GM21825 (cell line): ENCODE measurements at regions not wholly inside any gene's neighbourhood (a gene's known extent, or its start where the extent isn't known, plus 50 kb on each side); places are given as distances from the start of the nearest gene placed in this dataset.
"Not testable (repeated sequence)": the region's sequence is repeated elsewhere in the genome, so short reads cannot be mapped to it uniquely, and the experiment has no call there.

Experiments used
- ATAC-seq: cut with Tn5 transposase; IDR thresholded peaks from one replicate; pipeline ENCODE4 v1.9.1; 2021; ENCODE audit warnings: mild to moderate bottlenecking, moderate library complexity; ENCODE audit not compliant: unreplicated experiment

DNA sequence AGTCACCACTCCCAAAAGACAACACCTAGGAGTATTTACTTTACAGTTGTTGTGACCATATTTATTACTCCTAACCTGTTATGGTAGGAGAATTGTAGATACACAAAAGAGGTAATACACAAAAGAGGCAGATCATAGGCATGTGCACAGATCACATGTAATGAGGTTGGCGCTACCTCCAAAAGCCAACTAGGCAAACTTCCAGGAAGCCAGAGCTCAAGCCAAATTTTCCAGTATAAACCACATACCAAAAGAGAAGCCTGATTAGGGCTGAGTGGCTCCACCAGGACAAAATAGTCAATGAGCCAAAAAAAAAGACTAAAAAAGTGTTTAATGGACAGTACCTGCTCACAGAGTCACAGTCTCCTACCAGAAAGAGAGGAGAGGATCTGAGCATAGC is 195.0 kb upstream of the PBX1 start:
- ATAC-seq = no peak

DNA sequence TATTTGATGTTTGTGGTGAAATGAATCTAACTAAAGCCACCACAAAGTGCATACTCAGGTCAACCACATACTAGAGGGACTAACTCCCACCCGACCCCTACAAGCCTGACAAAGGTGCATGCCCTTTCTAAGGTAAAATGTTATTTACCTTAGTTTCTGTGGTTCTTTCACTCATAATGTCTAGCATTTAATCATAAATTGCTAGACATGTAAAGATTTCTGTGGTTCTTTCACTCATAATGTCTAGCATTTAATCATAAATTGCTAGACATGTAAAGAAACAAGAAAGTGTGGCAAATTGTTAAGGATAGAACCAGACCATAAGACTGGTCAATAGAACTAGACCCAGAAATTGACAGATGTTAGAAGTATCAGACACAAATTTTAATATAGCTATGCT is 193.0 kb upstream of the PBX1 start:
- ATAC-seq = no peak

DNA sequence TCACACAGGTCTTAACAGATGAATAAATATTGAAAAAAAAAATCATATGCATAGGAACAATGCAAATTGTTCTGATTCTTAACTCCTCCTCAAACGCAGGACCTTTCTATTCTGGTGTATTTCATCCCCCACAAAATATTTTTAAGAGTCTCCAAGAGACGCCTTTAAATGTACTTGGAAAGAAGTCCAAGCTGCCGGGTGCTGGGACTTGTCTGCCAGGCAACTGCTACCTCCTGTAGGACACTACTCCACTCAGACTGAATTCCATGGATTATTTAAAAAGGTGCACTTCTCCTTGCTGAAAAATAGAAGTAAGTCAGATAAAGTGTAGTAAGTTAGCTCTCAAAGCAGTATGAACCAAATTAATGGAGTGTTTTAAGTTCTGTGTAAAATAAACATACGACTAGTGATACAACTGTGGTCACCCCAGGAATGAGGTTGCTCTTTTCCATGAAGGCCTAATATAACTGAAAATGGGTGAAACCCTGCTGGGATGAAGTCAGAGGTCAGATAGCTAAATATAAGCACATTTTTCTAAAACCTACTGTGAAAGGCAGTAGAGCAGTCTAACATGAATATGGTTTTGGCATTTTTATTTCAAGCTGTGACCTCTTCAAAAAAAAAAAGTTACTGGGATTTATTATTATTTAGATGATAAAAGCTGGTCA is 189.2 kb upstream of the PBX1 start:
- ATAC-seq = no peak

DNA sequence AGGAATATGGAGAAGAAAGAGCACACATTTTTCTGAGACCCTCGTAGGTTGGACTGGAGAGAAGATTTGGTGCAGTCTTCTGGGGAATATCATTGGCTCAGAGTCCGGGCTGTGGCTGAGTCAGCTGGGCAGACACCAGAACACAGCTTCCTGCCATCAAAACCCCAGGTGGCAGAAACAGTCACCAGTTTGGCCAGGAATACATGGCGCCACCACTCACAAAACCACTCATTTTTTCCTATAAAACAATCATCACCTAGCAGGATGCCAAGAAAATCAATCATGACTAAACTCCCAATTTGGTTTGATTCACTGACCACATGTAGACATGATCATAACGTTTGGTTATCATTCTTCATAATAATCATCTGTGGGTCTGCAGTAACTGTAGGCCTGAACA is 178.1 kb upstream of the PBX1 start:
- ATAC-seq = no peak

GRCh38 chr1:164382384-164382783 is 176.6 kb upstream of the PBX1 start:
- ATAC-seq = no peak

GRCh38 chr1:164384262-164384661 is 174.7 kb upstream of the PBX1 start:
- no peak for ATAC-seq

GRCh38 chr1:164417016-164417704 is 141.8 kb upstream of the PBX1 start:
- ATAC-seq = no peak

DNA sequence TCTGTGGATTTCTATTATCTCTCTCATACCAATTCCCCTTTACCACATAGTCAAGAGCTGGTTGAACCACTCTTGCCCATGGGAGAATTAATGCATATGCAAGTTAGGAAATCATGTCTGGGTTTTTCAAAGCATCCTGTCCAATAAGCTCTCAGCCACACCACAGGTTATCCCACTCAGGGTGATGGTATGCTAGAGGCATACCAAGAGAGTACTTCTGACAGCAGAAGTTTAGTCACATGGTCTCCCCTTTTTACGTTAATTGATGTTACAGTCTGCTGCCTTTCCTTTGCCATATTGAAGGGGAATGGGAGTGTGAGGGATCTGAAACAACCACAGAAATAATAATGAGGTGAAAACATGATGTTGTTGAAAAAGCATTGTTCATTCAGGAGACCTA is 135.8 kb upstream of the PBX1 start:
- ATAC-seq = no peak

DNA sequence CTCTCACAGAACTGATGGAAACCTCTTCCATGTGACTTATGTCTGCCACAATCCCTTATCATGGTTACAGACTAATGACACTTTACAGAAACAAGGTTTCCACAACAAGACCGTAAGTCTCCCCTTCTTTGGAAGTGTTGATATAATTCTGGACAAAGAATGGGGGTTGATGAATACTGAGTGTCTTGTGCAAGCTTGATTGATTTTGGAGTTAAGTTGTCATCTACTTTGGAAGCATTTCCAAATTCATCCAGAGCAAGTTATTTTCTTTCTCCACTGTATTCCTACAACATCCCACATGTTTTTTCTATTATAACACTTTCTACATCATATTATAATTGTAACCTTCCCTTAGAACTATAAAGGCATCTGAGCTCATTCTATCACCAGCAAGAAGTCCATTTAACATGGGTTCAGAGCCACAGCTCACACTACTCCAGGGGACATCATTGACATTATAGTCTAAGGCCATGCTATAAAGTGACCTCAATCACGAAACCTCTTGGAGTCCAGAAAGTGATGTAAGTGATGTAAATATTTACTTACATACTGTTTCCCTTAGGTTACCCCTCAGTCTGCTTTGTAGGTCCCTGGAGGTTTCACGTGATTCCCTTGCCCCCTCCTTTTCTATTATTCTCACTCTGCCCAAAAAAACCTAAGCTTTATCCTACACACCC is 125.7 kb upstream of the PBX1 start:
- ATAC-seq = no peak

DNA sequence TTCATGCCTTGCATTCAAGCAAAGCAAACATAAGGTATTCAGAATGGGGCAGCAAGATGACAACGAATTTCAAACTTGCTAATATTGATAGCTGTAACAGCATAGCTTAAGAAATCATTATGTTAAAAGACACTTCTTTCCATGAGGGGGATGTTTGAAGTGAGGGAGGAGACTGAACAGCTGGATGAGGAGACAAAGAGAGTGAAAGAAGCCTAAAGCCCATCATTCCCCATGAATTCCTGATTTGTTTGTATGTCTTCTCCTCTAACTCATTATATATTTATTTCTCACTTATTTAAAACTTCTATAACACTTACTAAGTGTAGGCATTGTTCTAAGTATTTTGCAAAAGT is 125.2 kb upstream of the PBX1 start:
- ATAC-seq = no peak

DNA sequence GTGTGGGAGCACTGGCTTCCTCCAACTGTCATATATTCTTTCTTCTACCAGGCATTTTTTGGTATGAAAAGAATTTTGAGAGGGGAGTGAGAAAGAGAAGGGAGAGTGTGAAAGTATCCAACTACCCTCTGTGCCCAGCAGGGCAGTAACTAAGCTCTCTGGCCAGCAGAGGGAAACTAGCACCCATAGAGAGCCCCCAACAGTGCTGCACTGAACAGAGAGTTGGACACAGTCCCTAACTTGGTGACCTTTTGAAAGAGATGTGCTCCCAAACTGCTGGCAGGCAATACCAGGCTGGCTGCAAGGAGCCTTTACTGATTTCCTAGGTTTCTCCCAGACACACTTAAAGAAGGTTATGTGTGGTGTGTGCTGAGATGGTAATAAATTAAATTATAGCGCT is 118.8 kb upstream of the PBX1 start:
- ATAC-seq = no peak

GRCh38 chr1:164443166-164443565 is 115.8 kb upstream of the PBX1 start:
- no peak for ATAC-seq

GRCh38 chr1:164443836-164444235 is 115.1 kb upstream of the PBX1 start:
- ATAC-seq = no peak

GRCh38 chr1:164446020-164446419 is 113.0 kb upstream of the PBX1 start:
- no peak for ATAC-seq

- no peak for ATAC-seq
Measured at GRCh38 chr1:164452549-164452948, 106.4 kb upstream of the PBX1 start.

DNA sequence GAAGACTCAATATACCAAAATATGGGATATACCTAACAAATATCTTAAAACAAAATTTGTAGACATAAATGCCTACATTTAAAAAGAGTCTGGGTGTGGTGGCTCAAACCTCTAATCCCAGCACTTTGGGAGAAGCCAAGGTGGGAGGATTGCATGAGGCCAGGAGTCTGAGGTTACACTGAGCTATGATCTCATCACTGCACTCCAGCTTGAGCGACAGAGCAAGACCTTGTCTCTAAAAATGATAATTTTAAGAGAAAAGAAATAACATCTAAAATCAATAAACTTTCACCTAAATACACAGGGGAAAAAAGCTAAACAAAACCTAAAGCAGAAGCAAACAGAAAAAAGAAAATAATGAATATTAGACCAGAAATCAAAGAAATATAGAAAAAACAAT is 102.7 kb upstream of the PBX1 start:
- no peak for ATAC-seq

DNA sequence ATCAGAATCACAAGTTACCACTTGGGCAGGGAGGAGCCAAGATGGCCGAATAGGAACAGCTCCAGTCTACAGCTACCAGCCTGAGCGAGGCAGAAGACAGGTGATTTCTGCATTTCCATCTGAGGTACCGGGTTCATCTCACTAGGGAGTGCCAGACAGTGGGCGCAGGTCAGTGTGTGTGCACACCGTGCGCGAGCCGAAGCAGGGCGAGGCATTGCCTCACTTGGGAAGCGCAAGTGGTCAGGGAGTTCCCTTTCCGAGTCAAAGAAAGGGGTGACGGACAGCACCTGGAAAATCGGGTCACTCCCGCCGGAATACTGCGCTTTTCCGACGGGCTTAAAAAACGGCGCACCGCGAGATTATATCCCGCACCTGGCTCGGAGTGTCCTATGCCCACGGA is 99.8 kb upstream of the PBX1 start:
- not testable (repeated sequence) for ATAC-seq

- ATAC-seq = no peak
Measured at GRCh38 chr1:164466001-164466421, 93.0 kb upstream of the PBX1 start.

DNA sequence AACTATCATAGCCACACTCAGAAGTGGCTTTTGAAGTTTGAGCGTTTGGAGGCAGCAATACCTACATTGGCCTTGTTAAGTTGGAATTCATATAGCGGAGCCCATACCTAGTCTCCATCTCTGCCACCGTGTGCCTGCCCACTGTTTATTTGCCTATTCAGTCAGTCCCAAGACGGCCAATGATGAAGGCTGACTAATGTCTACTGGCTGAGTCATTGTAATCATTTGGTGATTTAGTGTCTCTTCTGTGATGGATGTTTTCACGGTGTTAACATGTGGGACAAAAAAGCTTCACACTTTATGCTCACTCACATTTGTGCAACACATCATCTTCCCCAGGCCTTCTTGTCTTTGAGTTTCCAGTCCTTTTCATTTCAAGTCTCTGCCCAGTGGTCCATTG is 92.6 kb upstream of the PBX1 start:
- ATAC-seq = no peak

DNA sequence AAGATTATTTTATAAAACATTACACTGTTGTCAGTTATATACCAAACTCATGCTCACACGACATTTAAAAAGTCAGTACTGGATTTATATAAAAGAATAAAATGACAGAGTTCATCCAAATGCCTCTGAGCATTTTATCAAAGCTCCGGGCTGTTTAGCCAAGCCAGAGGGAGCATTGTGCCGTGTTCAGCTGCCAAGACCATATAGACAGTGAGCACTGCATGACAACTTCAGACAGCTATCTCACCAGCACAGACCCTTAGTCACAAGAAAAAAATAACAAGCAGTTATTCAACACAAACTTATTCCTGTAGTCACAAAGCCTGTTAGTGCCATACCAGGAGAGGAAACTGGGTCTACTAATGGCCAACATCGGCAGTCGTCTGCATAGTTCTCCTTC is 88.0 kb upstream of the PBX1 start:
- no peak for ATAC-seq

DNA sequence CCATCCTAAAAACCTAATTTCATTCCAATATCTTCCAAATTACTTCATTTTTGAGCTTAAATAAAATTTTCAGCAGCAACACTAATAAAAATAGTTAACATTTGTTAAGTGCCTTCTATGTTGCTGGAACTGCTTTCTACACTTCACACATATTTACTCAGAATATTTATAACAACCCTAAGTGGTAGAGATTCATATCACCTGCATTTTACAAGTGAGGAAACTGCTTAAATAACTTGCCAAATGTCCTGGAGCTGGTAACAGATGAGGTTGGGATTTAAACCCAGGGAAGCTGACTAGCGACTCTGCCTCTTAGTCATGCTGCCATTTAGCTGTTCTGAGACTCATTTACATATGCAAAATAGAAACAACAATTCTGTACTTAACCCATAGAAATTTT is 86.1 kb upstream of the PBX1 start:
- ATAC-seq = no peak

DNA sequence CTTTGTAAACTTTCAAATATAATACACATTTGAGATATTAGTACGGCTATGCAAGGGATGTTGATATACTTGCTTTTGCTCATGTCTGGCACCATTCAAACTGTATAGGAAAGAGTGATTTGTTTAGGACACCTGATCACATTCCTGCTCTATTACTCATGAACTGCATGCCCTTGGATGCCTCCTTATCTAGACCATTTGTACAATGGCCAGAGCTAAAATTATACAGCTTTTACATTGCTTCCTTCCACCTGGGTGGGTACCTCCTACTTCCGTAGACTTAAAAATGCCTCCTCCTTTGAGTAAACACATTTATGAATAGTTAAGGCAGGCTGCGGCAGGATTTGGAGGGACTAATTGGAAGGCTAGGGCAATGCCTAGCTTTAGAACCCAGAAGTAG is 85.4 kb upstream of the PBX1 start:
- ATAC-seq = no peak
